Duodenal mucosa (tissue), 2 donors: ENCODE measurements at regions not wholly inside any gene's neighbourhood (a gene's known extent, or its start where the extent isn't known, plus 50 kb on each side); places are given as distances from the start of the nearest gene placed in this dataset.

Experiments used
- H3K27ac ChIP-seq: one replicate; pipeline ENCODE4 v1.7.0; 2013; ENCODE audit warnings: low read depth, low read length
- H3K27me3 ChIP-seq, 2 donors: one replicate each; pipeline ENCODE4 v1.7.0; 2013; ENCODE audit warnings: low read length in 2 of 2, control low read depth in 1 of 2; ENCODE audit not compliant: insufficient read depth in 2 of 2, control insufficient read depth in 1 of 2
- H3K36me3 ChIP-seq, 2 donors: one replicate each; pipeline ENCODE4 v1.7.0; 2013; ENCODE audit warnings: low read length in 2 of 2, control low read depth in 1 of 2; ENCODE audit not compliant: insufficient read depth in 2 of 2, control insufficient read depth in 1 of 2
- H3K4me1 ChIP-seq, 2 donors: one replicate each; pipeline ENCODE4 v1.7.0; 2013; ENCODE audit warnings: low read length in 2 of 2, control low read depth in 1 of 2; ENCODE audit not compliant: insufficient read depth in 2 of 2, control insufficient read depth in 1 of 2
- H3K4me3 ChIP-seq, 2 donors: one replicate each; pipeline ENCODE4 v1.7.0; 2013; ENCODE audit warnings: low read length in 2 of 2, low read depth in 1 of 2
- H3K9ac ChIP-seq, 2 donors: one replicate each; pipeline ENCODE4 v1.7.0; 2013; ENCODE audit warnings: low read length in 2 of 2, low read depth in 1 of 2
- H3K9me3 ChIP-seq, 2 donors: one replicate each; pipeline ENCODE4 v1.7.0; 2013; ENCODE audit warnings: low read length in 2 of 2, control low read depth in 1 of 2; ENCODE audit not compliant: control insufficient read depth in 1 of 2

- Histone ChIP-seq H3K9me3 (no peaks in the 10 kb centered on the region), H3K9ac (no peak overlapping the region), H3K4me1 (no peaks in the 10 kb centered on the region), H3K4me3 (no peak overlapping the region), H3K36me3 (no peaks in the 10 kb centered on the region), H3K27ac (no peak overlapping the region), H3K27me3 (no peaks in the 10 kb centered on the region)
These were observed 140.5 kb downstream of the ST6GAL2 start for GRCh38 chr2:106745468-106745867.

- Histone ChIP-seq H3K36me3 (no peaks in the 10 kb centered on the region), H3K9me3 (no peaks in the 10 kb centered on the region), H3K27me3 (no peaks in the 10 kb centered on the region), H3K9ac (no peak overlapping the region), H3K4me3 (no peak overlapping the region), H3K27ac (no peak overlapping the region), H3K4me1 (no peaks in the 10 kb centered on the region)
These were observed 136.1 kb downstream of the ST6GAL2 start for GRCh38 chr2:106749823-106750222.
